OCI-LY7 (cell line): ENCODE measurements at regions not wholly inside any gene's neighbourhood (a gene's known extent, or its start where the extent isn't known, plus 50 kb on each side); places are given as distances from the start of the nearest gene placed in this dataset.
"Not testable (repeated sequence)": the region's sequence is repeated elsewhere in the genome, so short reads cannot be mapped to it uniquely, and the experiment has no call there.

Experiments used
- BruUV-seq: library from RNA; stranded (reverse); fragments of 400-500 nt; replicated peaks from 2 replicates; lab custom pipeline; 2021; lab: Mats Ljungman, UMichigan
- CTCF ChIA-PET: fragments of 300-600 bp; sonication (Branson Sonifier 250); formaldehyde crosslinking; loops from one replicate; lab custom pipeline; 2022; ENCODE audit warnings: antibody characterized with exemption; ENCODE audit not compliant: unreplicated experiment; lab: Charles Lee
- POLR2A ChIA-PET: fragments of 300-600 bp; sonication (Branson Sonifier 250); formaldehyde crosslinking; loops from one replicate; lab custom pipeline; 2022; ENCODE audit warnings: antibody characterized with exemption; lab: Charles Lee
- DNase-seq: peaks from one replicate; pipeline ENCODE4 v3.0.0-alpha.2; 2015; ENCODE audit warnings: low spot score
- H2AFZ ChIP-seq: fragments of 200-600 bp; sonication (generic), shearing (Covaris generic); 2 replicates; pipeline ENCODE4 v1.6.1; 2014; ENCODE audit warnings: mild to moderate bottlenecking, antibody characterized with exemption, low read length, moderate library complexity
- H3K27ac ChIP-seq: fragments of 200-600 bp; sonication (generic); 2 replicates; pipeline ENCODE4 v1.5.1; 2014; ENCODE audit warnings: mixed run types, low read depth, mild to moderate bottlenecking, moderate library complexity, low read length, inconsistent platforms; ENCODE audit not compliant: poor library complexity, severe bottlenecking
- H3K36me3 ChIP-seq: fragments of 200-600 bp; sonication (generic); 2 replicates; pipeline ENCODE4 v1.6.1; 2014; ENCODE audit warnings: mild to moderate bottlenecking, antibody characterized with exemption, low read length, moderate library complexity, mixed read lengths; ENCODE audit not compliant: insufficient read depth
- H3K4me1 ChIP-seq: fragments of 200-600 bp; sonication (generic); 2 replicates; pipeline ENCODE4 v1.5.1; 2014; ENCODE audit warnings: mild to moderate bottlenecking, low read length; ENCODE audit not compliant: insufficient read depth, poor library complexity, severe bottlenecking
- H3K4me2 ChIP-seq: fragments of 200-600 bp; sonication (generic); 2 replicates; pipeline ENCODE4 v1.6.1; 2014; ENCODE audit warnings: mild to moderate bottlenecking, low read length
- H3K4me3 ChIP-seq: fragments of 200-600 bp; sonication (generic); 2 replicates; pipeline ENCODE4 v1.5.1; 2014; ENCODE audit warnings: mild to moderate bottlenecking, low read depth, low read length; ENCODE audit not compliant: poor library complexity, severe bottlenecking
- H3K79me2 ChIP-seq: fragments of 200-600 bp; sonication (generic); 2 replicates; pipeline ENCODE4 v1.6.1; 2016; ENCODE audit warnings: low read depth, mild to moderate bottlenecking, low read length, moderate library complexity, mixed read lengths; ENCODE audit not compliant: insufficient read depth
- H3K9me2 ChIP-seq: fragments of 200-600 bp; sonication (generic); 2 replicates; pipeline ENCODE4 v1.6.1; 2016; ENCODE audit warnings: mild to moderate bottlenecking, low read length, mixed read lengths; ENCODE audit not compliant: insufficient read depth
- H3K9me3 ChIP-seq: fragments of 200-600 bp; sonication (generic); 2 replicates; pipeline ENCODE4 v1.6.1; 2014; ENCODE audit warnings: mild to moderate bottlenecking, mixed run types, low read length, mixed read lengths
- H4K20me1 ChIP-seq: fragments of 200-600 bp; sonication (generic); 2 replicates; pipeline ENCODE4 v1.6.1; 2014; ENCODE audit warnings: mild to moderate bottlenecking, antibody characterized with exemption, low read length, moderate library complexity, mixed read lengths; ENCODE audit not compliant: insufficient read depth
- intact Hi-C: fragments of 100-400 bp; cut with micrococcal nuclease; formaldehyde crosslinking; loops from one replicate; pipeline ENCODE4 v1.10.0; 2022; ENCODE audit not compliant: unreplicated experiment

DNA sequence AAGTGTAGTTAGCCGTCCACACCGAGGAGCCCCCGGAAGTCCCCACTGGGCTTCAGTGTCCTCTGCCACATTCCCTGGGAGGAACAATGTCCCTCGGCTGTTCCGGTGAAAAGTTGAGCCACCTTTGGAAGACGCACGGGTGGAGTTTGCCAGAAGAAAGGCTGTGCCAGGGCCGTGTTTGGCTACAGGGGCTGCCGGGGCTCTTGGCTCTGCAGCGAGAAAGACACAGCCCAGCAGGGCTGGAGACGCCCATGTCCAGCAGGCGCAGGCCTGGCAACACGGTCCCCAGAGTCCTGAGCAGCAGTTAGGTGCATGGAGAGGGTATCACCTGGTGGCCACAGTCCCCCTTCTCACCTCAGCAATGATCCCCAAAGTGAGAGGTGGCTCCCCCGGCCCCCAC is 5486.2 kb upstream of the TPTE start:
- H3K27ac ChIP-seq, H3K36me3 ChIP-seq, H3K9me2 ChIP-seq, DNase-seq, H2AFZ ChIP-seq, POLR2A ChIA-PET, H4K20me1 ChIP-seq, CTCF ChIA-PET, H3K9me3 ChIP-seq, BruUV-seq, H3K79me2 ChIP-seq, intact Hi-C loops, H3K4me2 ChIP-seq, H3K4me3 ChIP-seq, H3K4me1 ChIP-seq: not testable (repeated sequence)

DNA sequence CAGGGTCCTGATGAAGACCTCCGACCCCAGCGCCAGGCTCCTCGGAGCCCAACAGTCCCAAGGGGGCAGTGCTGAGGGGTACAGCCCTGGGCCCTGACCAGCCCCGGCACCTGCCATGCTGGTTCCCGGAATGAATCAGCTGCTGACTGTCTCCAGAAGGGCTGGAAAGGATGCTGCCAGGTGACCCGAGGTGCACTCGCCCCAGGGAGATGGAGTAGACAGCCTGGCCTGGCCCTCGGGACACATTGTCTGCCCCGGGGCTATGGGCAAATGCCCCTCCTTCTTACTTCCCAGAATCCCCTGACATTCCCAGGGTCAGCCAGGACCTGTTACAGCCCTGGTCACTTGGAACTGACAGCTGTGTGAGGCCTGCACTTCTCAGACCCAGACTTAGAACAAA is 5485.8 kb upstream of the TPTE start:
- H3K4me3 ChIP-seq, DNase-seq, H3K27ac ChIP-seq, CTCF ChIA-PET, H3K9me2 ChIP-seq, H4K20me1 ChIP-seq, H3K79me2 ChIP-seq, BruUV-seq, H2AFZ ChIP-seq, POLR2A ChIA-PET, intact Hi-C loops, H3K9me3 ChIP-seq, H3K4me1 ChIP-seq, H3K36me3 ChIP-seq, H3K4me2 ChIP-seq: not testable (repeated sequence)

GRCh38 chr21:5037606-5038331 is 5483.6 kb upstream of the TPTE start:
- H3K79me2 ChIP-seq, H3K9me2 ChIP-seq, H3K4me2 ChIP-seq, H2AFZ ChIP-seq, H3K4me3 ChIP-seq, H3K27ac ChIP-seq, H4K20me1 ChIP-seq, POLR2A ChIA-PET, DNase-seq, H3K4me1 ChIP-seq, H3K36me3 ChIP-seq, H3K9me3 ChIP-seq, CTCF ChIA-PET, BruUV-seq, intact Hi-C loops: not testable (repeated sequence)

DNA sequence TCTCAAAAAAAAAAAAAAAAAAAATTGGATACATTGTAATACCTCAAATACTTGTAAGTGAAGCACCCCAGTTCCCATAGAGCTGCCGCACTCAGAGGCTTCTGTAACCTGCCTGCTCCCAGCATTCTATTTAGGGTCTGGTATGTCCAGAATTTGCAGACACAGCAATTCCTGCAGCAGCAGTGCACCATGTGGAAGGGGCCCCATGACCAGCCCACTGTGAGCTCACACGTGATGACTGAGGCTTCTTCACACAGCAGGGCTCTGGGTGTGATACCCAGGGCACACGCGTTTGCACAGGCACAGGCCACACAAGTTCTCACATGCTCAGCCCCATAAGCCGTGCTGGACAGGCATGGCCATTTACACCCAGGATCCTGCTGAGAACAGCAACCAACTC is 5481.5 kb upstream of the TPTE start:
- not testable (repeated sequence) for BruUV-seq, H2AFZ ChIP-seq, DNase-seq

DNA sequence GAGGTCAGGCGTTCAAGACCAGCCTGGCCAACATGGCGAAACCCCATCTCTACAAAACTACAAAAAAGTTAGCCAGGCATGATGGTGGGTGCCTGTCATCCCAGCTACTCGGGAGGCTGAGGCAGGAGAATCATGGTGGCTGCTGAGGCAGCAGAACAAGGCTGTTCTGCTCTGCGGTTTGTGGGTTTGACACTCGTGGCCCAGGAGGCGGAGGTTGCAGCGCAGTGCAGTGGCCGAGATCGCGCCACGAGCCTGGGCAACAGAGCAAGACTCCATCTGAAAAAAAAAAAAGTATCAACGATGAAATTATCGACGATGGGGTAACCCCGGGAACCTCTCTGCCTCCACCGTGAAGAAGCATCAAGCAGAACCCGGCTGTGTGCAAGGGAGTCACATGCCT is 5478.8 kb upstream of the TPTE start:
- H3K79me2 ChIP-seq, POLR2A ChIA-PET, H3K4me3 ChIP-seq, H2AFZ ChIP-seq, H3K9me3 ChIP-seq, intact Hi-C loops, BruUV-seq, H3K9me2 ChIP-seq, H3K27ac ChIP-seq, CTCF ChIA-PET, H3K4me1 ChIP-seq, DNase-seq, H3K4me2 ChIP-seq, H3K36me3 ChIP-seq, H4K20me1 ChIP-seq: not testable (repeated sequence)

More for the DNA sequence above, 5481.5 kb upstream of the TPTE start:
- H3K4me2 ChIP-seq, H3K9me2 ChIP-seq, H3K27ac ChIP-seq, CTCF ChIA-PET, H3K36me3 ChIP-seq, H3K79me2 ChIP-seq, H4K20me1 ChIP-seq, H3K4me3 ChIP-seq, intact Hi-C loops, H3K4me1 ChIP-seq, H3K9me3 ChIP-seq, POLR2A ChIA-PET: not testable (repeated sequence)

DNA sequence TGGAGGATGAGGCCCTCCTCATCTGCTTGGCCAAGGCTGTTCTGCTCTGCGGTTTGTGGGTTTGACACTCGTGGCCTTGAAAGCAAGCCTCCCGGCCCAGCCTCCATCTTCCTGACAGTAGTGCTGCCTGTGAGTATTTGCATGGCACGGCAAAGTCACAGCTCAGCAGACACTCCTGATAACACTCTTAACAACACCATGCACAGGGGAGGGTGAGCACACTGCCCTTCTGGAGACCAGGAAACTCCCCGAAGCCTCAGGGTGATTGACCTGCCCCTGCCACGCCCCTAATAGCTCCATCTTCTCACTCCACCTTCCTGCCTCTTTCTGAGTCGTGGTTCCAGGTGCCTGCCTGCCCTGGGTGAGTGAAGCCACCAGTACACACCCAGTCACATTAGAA is 5476.6 kb upstream of the TPTE start:
- H2AFZ ChIP-seq, POLR2A ChIA-PET, intact Hi-C loops, H3K9me2 ChIP-seq, DNase-seq, H3K36me3 ChIP-seq, H3K4me1 ChIP-seq, BruUV-seq, H3K9me3 ChIP-seq, H3K79me2 ChIP-seq, H3K4me3 ChIP-seq, H3K27ac ChIP-seq, CTCF ChIA-PET, H3K4me2 ChIP-seq, H4K20me1 ChIP-seq: not testable (repeated sequence)
